ENCODE measurements at regions not wholly inside any gene's neighbourhood (a gene's known extent, or its start where the extent isn't known, plus 50 kb on each side); places are given as distances from the start of the nearest gene placed in this dataset.

GRCh38 chr20:22511943-22512910 lies 72.1 kb downstream of the FOXA2 start:
- no peak for TF ChIP-seq CTCF (IDR thresholded peaks at IDR 0.05)
- TF ChIP-seq POLR2A (IDR thresholded peaks at IDR 0.05) = peak in 1 of 4 donors; percentile 16
- TF ChIP-seq POLR2AphosphoS5 (IDR thresholded peaks at IDR 0.05) = no peak
- TF ChIP-seq EP300 (IDR thresholded peaks at IDR 0.05) = no peak

All from upper lobe of left lung (tissue), 4 donors.